ENCODE measurements at regions not wholly inside any gene's neighbourhood (a gene's known extent, or its start where the extent isn't known, plus 50 kb on each side); places are given as distances from the start of the nearest gene placed in this dataset.
A peak's percentile ranks its signal among the peaks of the same experiment; 100 is the strongest.

DNA sequence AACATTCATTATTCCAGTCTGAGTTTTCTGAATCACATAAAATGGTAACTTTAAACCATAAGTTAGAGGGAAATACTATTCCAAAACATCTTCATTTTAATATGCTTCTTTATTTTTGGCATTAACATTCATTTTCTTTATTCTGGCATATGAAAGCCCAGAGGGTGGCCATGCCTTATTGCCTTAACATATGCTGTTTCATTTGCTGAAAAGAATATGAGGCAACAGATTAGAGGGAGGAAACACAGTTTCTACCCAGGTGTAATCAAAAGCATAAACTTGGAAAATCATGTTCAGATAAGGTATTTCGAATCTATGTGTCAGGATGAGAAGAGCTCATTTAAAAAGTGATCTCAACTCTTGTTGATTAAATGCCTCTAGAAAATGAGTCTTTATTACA lies 379.9 kb upstream of the DSEL start:
- no peaks in the 10 kb centered on the region for H3K27me3 ChIP-seq (ENCODE audit: control insufficient read depth, insufficient read depth, low read length)
- WGBS (ENCODE audit: insufficient coverage) = no CpG with 5 or more reads among the region's 1 CpG
- no peaks in the 10 kb centered on the region for H3K9me3 ChIP-seq (replicated peaks; ENCODE audit: control insufficient read depth, low read depth, low read length)

DNA sequence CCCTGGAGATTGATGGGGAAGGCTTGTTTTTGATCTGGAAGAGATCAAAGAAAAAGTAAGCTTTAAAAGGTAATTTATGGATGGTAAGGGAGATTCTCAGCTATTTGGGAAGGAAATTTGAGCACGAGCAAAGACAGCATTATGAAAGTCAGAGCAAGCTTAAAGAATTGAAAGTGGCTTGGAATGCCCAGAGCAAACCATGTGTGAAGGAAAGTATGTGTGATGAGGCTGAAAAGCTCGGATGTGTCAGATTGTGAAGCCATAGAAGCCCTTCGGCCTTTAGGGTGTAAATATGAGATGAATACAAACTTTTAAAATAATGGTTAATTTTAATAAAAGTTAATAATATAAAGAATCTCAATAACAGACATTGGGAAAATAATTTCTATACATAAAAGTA lies 377.4 kb upstream of the DSEL start:
- no peak overlapping the region for H3K27ac ChIP-seq (ENCODE audit: low read length)
- H3K27me3 ChIP-seq (ENCODE audit: control insufficient read depth, insufficient read depth, low read length) = no peaks in the 10 kb centered on the region
- 29% methylated on average over 1 of the region's 3 CpGs for WGBS (ENCODE audit: insufficient coverage)
- no peak overlapping the region for H3K4me3 ChIP-seq (ENCODE audit: low read length)
- no peaks in the 10 kb centered on the region for H3K9me3 ChIP-seq (replicated peaks; ENCODE audit: control insufficient read depth, low read depth, low read length)
- no peaks in the 10 kb centered on the region for H3K36me3 ChIP-seq (ENCODE audit: control insufficient read depth, insufficient read depth, low read length)
- H3K4me1 ChIP-seq (ENCODE audit: control insufficient read depth, insufficient read depth, low read length) = no peaks in the 10 kb centered on the region
- DNase-seq = no peak

More for the DNA sequence above, 379.9 kb upstream of the DSEL start:
- DNase-seq = peak; percentile 24
- no peaks in the 10 kb centered on the region for H3K36me3 ChIP-seq (ENCODE audit: control insufficient read depth, insufficient read depth, low read length)
- H3K4me3 ChIP-seq (ENCODE audit: low read length) = no peak overlapping the region
- no peak overlapping the region for H3K27ac ChIP-seq (ENCODE audit: low read length)
- H3K4me1 ChIP-seq (ENCODE audit: control insufficient read depth, insufficient read depth, low read length) = no peaks in the 10 kb centered on the region

DNA sequence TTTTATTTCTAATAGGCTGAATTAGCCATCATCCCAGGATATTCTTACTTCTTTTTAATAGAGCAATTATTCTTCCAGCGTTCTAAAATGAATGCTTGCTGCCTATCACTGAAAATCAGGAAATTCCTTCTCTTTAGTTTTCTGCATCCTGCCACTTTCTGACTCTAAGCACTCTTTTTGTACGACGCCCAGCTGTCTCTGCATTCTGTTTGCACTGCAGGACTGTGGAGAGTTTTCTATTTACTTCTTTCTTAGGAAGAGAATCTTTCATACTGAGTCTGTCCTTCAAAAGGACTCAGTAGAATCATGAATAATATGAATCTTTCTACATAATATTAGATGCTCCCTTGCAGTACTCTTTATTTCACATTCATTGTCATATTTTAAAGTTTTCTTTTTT lies 360.4 kb upstream of the DSEL start:
- H3K4me1 ChIP-seq (ENCODE audit: control insufficient read depth, insufficient read depth, low read length) = no peaks in the 10 kb centered on the region
- no CpG with 5 or more reads among the region's 3 CpGs for WGBS (ENCODE audit: insufficient coverage)
- no peaks in the 10 kb centered on the region for H3K36me3 ChIP-seq (ENCODE audit: control insufficient read depth, insufficient read depth, low read length)
- no peak overlapping the region for H3K27ac ChIP-seq (ENCODE audit: low read length)
- DNase-seq = no peak
- H3K9me3 ChIP-seq (replicated peaks; ENCODE audit: control insufficient read depth, low read depth, low read length) = no peaks in the 10 kb centered on the region
- H3K4me3 ChIP-seq (ENCODE audit: low read length) = no peak overlapping the region
- no peaks in the 10 kb centered on the region for H3K27me3 ChIP-seq (ENCODE audit: control insufficient read depth, insufficient read depth, low read length)

DNA sequence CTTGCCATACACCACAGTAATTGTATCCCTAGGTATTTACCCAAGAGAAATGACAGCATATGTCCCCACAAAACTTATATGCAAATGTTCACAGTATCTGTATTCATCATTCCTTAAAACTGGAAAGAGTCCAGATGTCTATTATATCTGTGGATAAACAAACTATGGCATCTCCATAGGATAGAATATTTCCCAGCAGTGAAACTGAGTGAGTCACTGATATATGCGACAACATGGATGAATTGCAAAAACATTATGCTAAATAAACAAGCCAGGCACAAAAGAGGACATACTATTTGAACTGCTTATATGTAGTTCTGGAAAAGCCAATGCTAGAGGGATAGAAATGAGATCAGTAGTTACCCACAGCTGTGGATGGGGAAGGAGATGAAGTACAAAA lies 359.4 kb upstream of the DSEL start:
- WGBS (ENCODE audit: insufficient coverage) = no CpG with 5 or more reads among the region's 1 CpG
- no peaks in the 10 kb centered on the region for H3K27me3 ChIP-seq (ENCODE audit: control insufficient read depth, insufficient read depth, low read length)
- H3K27ac ChIP-seq (ENCODE audit: low read length) = no peak overlapping the region
- no peaks in the 10 kb centered on the region for H3K9me3 ChIP-seq (replicated peaks; ENCODE audit: control insufficient read depth, low read depth, low read length)
- H3K4me1 ChIP-seq (ENCODE audit: control insufficient read depth, insufficient read depth, low read length) = no peaks in the 10 kb centered on the region
- DNase-seq = no peak
- H3K4me3 ChIP-seq (ENCODE audit: low read length) = no peak overlapping the region
- no peaks in the 10 kb centered on the region for H3K36me3 ChIP-seq (ENCODE audit: control insufficient read depth, insufficient read depth, low read length)

DNA sequence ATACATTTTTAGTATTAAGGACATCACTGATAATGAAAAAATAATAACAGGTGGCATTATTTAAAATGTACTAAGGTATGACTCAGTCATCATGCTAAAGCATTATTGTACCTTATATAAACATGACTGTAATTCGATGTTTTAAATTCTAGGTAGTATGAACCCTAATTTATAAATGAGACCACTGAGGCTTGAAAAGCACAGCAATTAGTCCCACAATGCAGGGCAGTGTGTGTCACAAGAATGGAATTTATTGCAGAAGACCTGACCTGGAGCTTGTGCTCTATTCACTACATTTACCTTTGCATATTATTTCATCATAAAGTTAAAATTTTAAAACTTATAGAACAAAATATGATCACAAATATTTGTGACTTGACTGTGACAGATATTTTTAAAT lies 358.5 kb upstream of the DSEL start:
- DNase-seq = no peak
- Histone ChIP-seq H3K9me3 (replicated peaks; ENCODE audit: control insufficient read depth, low read depth, low read length) (no peaks in the 10 kb centered on the region), H3K4me3 (ENCODE audit: low read length) (no peak overlapping the region), H3K4me1 (ENCODE audit: control insufficient read depth, insufficient read depth, low read length) (no peaks in the 10 kb centered on the region), H3K27me3 (ENCODE audit: control insufficient read depth, insufficient read depth, low read length) (no peaks in the 10 kb centered on the region), H3K36me3 (ENCODE audit: control insufficient read depth, insufficient read depth, low read length) (no peaks in the 10 kb centered on the region), H3K27ac (ENCODE audit: low read length) (no peak overlapping the region)
- WGBS (ENCODE audit: insufficient coverage) = no CpG with 5 or more reads among the region's 1 CpG

DNA sequence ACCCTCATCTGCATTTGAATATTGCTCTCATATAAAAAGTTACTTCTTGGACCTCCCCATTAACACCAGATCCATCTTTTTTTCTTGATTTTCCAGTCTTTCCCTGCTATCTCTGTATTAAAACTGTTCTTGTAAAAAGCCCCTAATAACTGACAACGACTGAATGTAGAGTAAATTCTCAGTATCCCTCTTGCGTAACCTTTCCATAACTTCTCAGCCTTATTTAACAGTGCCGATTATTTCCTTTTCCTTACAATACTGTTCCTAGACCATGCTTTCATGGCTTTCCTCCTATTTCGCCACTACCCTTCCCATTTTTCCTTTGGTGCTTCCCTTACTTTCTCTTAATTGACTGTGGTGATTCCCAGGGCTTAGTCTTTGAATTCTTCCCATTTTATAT lies 348.9 kb upstream of the DSEL start:
- 96% methylated on average over 3 of the region's 4 CpGs for WGBS (ENCODE audit: insufficient coverage)
- DNase-seq = no peak

DNA sequence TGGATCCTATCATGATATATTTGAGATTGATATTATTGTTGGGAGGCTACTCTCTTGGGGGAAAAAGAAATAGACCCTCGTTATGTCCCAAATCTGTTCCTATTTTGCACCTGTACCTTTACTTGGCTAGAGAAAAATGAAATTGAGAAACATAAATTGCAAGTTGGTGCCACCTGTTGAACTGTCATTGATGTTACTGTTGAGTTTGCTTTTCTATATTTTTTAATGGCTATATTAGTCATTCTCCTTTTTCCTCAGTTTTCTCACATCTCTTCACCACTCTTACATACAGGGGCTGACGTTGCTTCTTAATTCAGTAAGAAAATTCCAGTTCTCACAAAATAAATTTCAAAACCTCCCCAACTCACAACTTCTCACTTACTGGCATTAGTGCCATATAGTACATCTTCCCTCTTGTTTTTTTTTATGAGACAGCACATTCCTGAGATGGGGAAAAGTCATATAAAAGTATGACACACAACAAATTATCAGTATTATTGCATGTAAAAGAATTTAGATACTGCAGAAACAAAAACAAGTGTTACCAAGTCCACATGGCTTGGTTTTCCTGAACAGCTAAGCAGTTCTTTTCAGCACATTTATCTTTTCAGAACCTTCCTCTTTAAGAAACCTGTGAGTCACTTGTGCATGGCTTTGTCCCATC lies 348.3 kb upstream of the DSEL start:
- no peak overlapping the region for H3K4me3 ChIP-seq (ENCODE audit: low read length)
- WGBS (ENCODE audit: insufficient coverage) = no CpG with 5 or more reads among the region's 2 CpGs
- peaks cover 4% of the 10 kb centered on the region for H3K9me3 ChIP-seq (replicated peaks; ENCODE audit: control insufficient read depth, low read depth, low read length)
- H3K27me3 ChIP-seq (ENCODE audit: control insufficient read depth, insufficient read depth, low read length) = no peaks in the 10 kb centered on the region
- no peaks in the 10 kb centered on the region for H3K4me1 ChIP-seq (ENCODE audit: control insufficient read depth, insufficient read depth, low read length)
- DNase-seq = no peak
- no peak overlapping the region for H3K27ac ChIP-seq (ENCODE audit: low read length)
- no peaks in the 10 kb centered on the region for H3K36me3 ChIP-seq (ENCODE audit: control insufficient read depth, insufficient read depth, low read length)

More for the DNA sequence above, 348.9 kb upstream of the DSEL start:
- H3K9me3 ChIP-seq (replicated peaks; ENCODE audit: control insufficient read depth, low read depth, low read length) = peaks cover 4% of the 10 kb centered on the region
- no peak overlapping the region for H3K4me3 ChIP-seq (ENCODE audit: low read length)
- H3K27me3 ChIP-seq (ENCODE audit: control insufficient read depth, insufficient read depth, low read length) = no peaks in the 10 kb centered on the region
- no peaks in the 10 kb centered on the region for H3K4me1 ChIP-seq (ENCODE audit: control insufficient read depth, insufficient read depth, low read length)
- H3K36me3 ChIP-seq (ENCODE audit: control insufficient read depth, insufficient read depth, low read length) = no peaks in the 10 kb centered on the region
- no peak overlapping the region for H3K27ac ChIP-seq (ENCODE audit: low read length)

DNA sequence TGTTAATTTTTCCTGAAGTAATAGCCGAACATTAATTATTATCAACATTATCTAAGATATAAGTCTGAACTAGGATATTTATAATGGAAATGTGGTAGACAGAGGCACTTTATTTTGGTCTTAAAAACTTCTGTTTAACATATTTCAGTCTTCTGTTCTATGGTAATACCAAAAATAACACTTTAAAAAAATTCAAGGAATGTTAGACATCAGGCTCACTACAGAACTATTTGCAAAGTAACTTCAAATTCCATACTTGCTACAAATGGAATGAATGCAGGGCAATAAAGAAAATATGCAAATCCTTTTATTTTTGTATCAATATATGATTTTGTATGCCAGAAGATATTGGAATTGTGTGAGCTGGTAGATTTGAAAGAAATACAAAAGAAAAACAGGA lies 345.5 kb upstream of the DSEL start:
- no CpG with 5 or more reads among the region's 1 CpG for WGBS (ENCODE audit: insufficient coverage)
- no peaks in the 10 kb centered on the region for H3K27me3 ChIP-seq (ENCODE audit: control insufficient read depth, insufficient read depth, low read length)
- H3K27ac ChIP-seq (ENCODE audit: low read length) = no peak overlapping the region
- H3K4me1 ChIP-seq (ENCODE audit: control insufficient read depth, insufficient read depth, low read length) = no peaks in the 10 kb centered on the region
- H3K9me3 ChIP-seq (replicated peaks; ENCODE audit: control insufficient read depth, low read depth, low read length) = peaks cover 4% of the 10 kb centered on the region
- DNase-seq = peak; percentile 5
- no peak overlapping the region for H3K4me3 ChIP-seq (ENCODE audit: low read length)
- H3K36me3 ChIP-seq (ENCODE audit: control insufficient read depth, insufficient read depth, low read length) = no peaks in the 10 kb centered on the region

DNA sequence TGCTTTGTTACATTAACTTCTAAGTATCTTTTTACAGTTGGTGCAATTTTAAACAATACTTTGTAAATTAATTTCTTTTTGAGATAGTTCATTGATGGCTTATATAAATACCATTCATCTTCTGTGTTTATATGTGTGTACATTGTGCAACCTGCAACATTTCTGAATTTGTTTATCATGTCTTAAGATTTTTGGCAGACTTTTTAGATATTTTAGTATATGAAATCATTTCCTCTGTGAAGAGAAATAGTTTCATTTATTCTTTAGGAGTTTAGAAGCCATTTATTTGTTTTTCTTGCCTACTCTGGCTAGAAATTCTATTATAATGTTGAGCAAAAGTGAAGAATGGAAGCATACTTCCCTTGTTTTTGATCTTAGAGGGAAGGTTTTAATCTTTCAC lies 337.8 kb upstream of the DSEL start:
- Histone ChIP-seq H3K4me3 (ENCODE audit: low read length) (no peak overlapping the region), H3K36me3 (ENCODE audit: control insufficient read depth, insufficient read depth, low read length) (no peaks in the 10 kb centered on the region), H3K4me1 (ENCODE audit: control insufficient read depth, insufficient read depth, low read length) (no peaks in the 10 kb centered on the region), H3K9me3 (replicated peaks; ENCODE audit: control insufficient read depth, low read depth, low read length) (no peaks in the 10 kb centered on the region), H3K27me3 (ENCODE audit: control insufficient read depth, insufficient read depth, low read length) (no peaks in the 10 kb centered on the region), H3K27ac (ENCODE audit: low read length) (no peak overlapping the region)
- DNase-seq = no peak

DNA sequence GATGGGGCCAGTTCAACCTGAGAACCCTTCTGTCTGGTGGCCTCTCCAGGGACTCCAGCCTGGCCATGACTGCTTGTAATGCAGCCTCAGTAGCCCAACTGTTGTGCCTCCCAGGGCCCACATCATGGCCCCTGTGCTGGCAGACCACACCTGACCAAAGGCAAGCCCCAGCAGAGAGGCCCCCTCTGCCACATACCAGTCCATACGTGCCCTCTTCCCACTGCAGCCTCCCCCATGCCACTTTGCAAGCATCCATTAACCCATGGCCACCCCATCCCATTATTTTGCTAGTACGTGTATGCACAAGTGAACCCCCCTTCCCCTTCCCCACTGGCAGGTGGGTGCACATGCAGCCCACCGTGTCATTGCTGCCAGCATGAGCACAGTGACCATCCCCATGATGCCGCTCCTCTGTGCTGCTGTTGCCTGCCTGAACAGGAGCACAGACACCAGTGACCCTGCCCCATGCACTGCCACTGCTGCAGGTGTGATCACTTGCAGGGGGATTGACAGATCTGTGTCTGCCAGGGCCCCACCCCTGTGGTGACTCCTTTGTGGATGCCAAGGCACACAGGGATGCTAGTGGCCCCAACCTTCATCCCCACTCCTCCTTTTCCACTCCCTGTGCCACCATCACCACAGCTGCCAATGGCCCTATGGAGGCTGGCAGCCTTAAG lies 330.0 kb upstream of the DSEL start:
- no peaks in the 10 kb centered on the region for H3K27me3 ChIP-seq (ENCODE audit: control insufficient read depth, insufficient read depth, low read length)
- DNase-seq = no peak
- no peaks in the 10 kb centered on the region for H3K4me1 ChIP-seq (ENCODE audit: control insufficient read depth, insufficient read depth, low read length)
- H3K36me3 ChIP-seq (ENCODE audit: control insufficient read depth, insufficient read depth, low read length) = no peaks in the 10 kb centered on the region
- whole genome bisulfite sequencing (ENCODE audit: insufficient coverage) = 95% methylated on average over 4 of the region's 4 CpGs
- no peak overlapping the region for H3K27ac ChIP-seq (ENCODE audit: low read length)
- no peak overlapping the region for H3K4me3 ChIP-seq (ENCODE audit: low read length)
- H3K9me3 ChIP-seq (replicated peaks; ENCODE audit: control insufficient read depth, low read depth, low read length) = no peaks in the 10 kb centered on the region

DNA sequence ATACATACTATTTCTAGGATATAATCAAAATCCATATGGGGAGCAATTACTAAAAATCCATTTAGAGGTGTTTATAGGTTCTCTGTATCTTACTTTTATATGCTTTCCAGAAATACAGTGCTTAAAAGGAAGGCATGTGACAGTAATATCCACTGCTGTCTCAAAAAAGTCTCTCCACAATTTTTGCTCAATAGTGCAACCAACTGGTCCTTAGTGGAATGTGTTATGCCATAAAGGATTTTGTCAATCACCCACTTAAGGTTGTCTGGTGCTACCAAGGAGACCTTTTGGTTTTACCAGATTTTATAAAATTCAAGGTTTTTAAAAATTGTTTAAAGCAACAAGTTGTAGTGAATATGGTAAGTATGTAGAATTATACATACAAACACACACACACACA lies 328.5 kb upstream of the DSEL start:
- Histone ChIP-seq H3K9me3 (replicated peaks; ENCODE audit: control insufficient read depth, low read depth, low read length) (no peaks in the 10 kb centered on the region), H3K36me3 (ENCODE audit: control insufficient read depth, insufficient read depth, low read length) (no peaks in the 10 kb centered on the region), H3K4me3 (ENCODE audit: low read length) (no peak overlapping the region), H3K4me1 (ENCODE audit: control insufficient read depth, insufficient read depth, low read length) (no peaks in the 10 kb centered on the region), H3K27me3 (ENCODE audit: control insufficient read depth, insufficient read depth, low read length) (no peaks in the 10 kb centered on the region), H3K27ac (ENCODE audit: low read length) (no peak overlapping the region)
- no peak for DNase-seq

All from muscle of leg (tissue), 3 donors.